ENCODE measurements at regions not wholly inside any gene's neighbourhood (a gene's known extent, or its start where the extent isn't known, plus 50 kb on each side); places are given as distances from the start of the nearest gene placed in this dataset.
A peak's percentile ranks its signal among the peaks of the same experiment; 100 is the strongest.

DNA sequence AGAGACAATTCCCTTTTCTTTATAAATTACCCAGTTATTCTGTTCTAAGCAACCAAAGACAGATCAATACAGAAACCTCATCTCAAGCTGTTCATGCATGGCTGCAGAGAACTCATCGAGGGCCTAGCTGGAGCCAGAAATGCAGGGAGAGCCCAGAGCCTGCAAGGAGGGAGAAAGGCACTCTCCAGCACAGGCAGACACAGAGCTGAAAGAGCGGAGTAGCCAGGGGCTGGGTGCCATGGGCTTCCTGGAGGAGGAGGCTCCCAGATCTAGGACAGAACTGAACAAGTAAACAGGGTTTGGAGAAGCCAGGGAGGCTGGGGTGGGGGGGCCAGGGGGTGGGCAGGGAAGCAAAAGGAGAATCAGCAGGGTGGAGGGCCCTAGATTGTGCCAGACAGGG is 144.2 kb upstream of the ZNF507 start:
- no peak overlapping the region for H4K5ac ChIP-seq (ENCODE audit: insufficient read length, low read depth, low read length)
- no peak overlapping the region for H3K4me3 ChIP-seq (ENCODE audit: extremely low read depth in 1 of 4, insufficient read depth in 2 of 4, low read depth in 3 of 4, low read length in 4 of 4)
- no peak overlapping the region for H4K8ac ChIP-seq (ENCODE audit: extremely low read depth, insufficient read depth, low read length)
- H4K91ac ChIP-seq (replicated peaks; ENCODE audit: insufficient read length, low read length) = no peak overlapping the region
- FAIRE-seq (no peak), DNase-seq (ENCODE audit: low read depth in 1 of 2, low spot score in 2 of 2) (peak in 1 of 2 experiments; percentile 31)
- POLR2A ChIA-PET (ENCODE audit: partially characterized antibody) = no interaction called here
- no peak overlapping the region for H3K23ac ChIP-seq (ENCODE audit: insufficient read length)
- H3K9me3 ChIP-seq (ENCODE audit: insufficient read depth in 2 of 2, low read depth in 1 of 2, low read length in 1 of 2) = no peaks in the 10 kb centered on the region
- H3K36me3 ChIP-seq (ENCODE audit: control insufficient read depth in 2 of 4, insufficient read depth in 4 of 4, low read length in 3 of 4) = no peaks in the 10 kb centered on the region
- H3K9ac ChIP-seq (replicated peaks in 1 of 4; ENCODE audit: extremely low read depth in 1 of 4, low read depth in 3 of 4, low read length in 3 of 4) = no peak overlapping the region
- no peak overlapping the region for H3K56ac ChIP-seq (replicated peaks; ENCODE audit: insufficient read length, low read depth, low read length)
- no peaks in the 10 kb centered on the region for H4K20me1 ChIP-seq (replicated peaks in 1 of 2; ENCODE audit: control insufficient read depth in 1 of 2, insufficient read depth in 2 of 2, low read length in 2 of 2)
- H3K27ac ChIP-seq (ENCODE audit: low read depth, low read length) = no peak overlapping the region
- no peak overlapping the region for H2AFZ ChIP-seq (ENCODE audit: low read length)
- CTCF ChIA-PET (ENCODE audit: partially characterized antibody) = interaction anchor here (1.2 kb wide), 1 partner anchor 23 kb away, joined by 4 read pairs; no protein-coding TSS in a partner anchor
- H2BK5ac ChIP-seq (ENCODE audit: low read depth, low read length) = no peak overlapping the region
- no peaks in the 10 kb centered on the region for H3K23me2 ChIP-seq (ENCODE audit: low read depth, low read length)
- H3K79me2 ChIP-seq (ENCODE audit: control insufficient read depth in 1 of 2, insufficient read depth in 2 of 2, low read length in 2 of 2) = no peaks in the 10 kb centered on the region
- no peaks in the 10 kb centered on the region for H3K4me1 ChIP-seq (replicated peaks in 1 of 4; ENCODE audit: control insufficient read depth in 3 of 4, insufficient read depth in 4 of 4, low read length in 3 of 4)
- no peak overlapping the region for H3K4me2 ChIP-seq (ENCODE audit: insufficient read depth in 1 of 2, low read depth in 2 of 2, low read length in 2 of 2)
- no peak for TF ChIP-seq CBX8 (IDR thresholded peaks at IDR 0.05; ENCODE audit: borderline replicate concordance, low read depth, low read length)
- no peak for TF ChIP-seq RXRA (IDR thresholded peaks at IDR 0.05; ENCODE audit: insufficient read depth, low read depth, low read length)
- TF ChIP-seq MAFK (IDR thresholded peaks at IDR 0.05; ENCODE audit: low read depth, low read length) = no peak
- TF ChIP-seq, protein P1, sequence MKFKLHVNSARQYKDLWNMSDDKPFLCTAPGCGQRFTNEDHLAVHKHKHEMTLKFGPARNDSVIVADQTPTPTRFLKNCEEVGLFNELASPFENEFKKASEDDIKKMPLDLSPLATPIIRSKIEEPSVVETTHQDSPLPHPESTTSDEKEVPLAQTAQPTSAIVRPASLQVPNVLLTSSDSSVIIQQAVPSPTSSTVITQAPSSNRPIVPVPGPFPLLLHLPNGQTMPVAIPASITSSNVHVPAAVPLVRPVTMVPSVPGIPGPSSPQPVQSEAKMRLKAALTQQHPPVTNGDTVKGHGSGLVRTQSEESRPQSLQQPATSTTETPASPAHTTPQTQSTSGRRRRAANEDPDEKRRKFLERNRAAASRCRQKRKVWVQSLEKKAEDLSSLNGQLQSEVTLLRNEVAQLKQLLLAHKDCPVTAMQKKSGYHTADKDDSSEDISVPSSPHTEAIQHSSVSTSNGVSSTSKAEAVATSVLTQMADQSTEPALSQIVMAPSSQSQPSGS (IDR thresholded peaks at IDR 0.05; ENCODE audit: low read length) = no peak
- TF ChIP-seq CBX5 (IDR thresholded peaks at IDR 0.05; ENCODE audit: low read depth, low read length) = no peak
- TF ChIP-seq, protein P2, sequence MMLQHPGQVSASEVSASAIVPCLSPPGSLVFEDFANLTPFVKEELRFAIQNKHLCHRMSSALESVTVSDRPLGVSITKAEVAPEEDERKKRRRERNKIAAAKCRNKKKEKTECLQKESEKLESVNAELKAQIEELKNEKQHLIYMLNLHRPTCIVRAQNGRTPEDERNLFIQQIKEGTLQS (IDR thresholded peaks at IDR 0.05; ENCODE audit: insufficient read depth, low read depth, low read length) = no peak
- no peak for TF ChIP-seq BRCA1 (IDR thresholded peaks at IDR 0.05; ENCODE audit: low read depth, low read length)
- no peak for TF ChIP-seq CHD2 (IDR thresholded peaks at IDR 0.05; ENCODE audit: low read length)
- no peak for TF ChIP-seq SP1 (IDR thresholded peaks at IDR 0.05; ENCODE audit: low read depth, low read length)
- no peaks in the 10 kb centered on the region for H3K27me3 ChIP-seq (replicated peaks in 1 of 4; ENCODE audit: control insufficient read depth in 3 of 4, extremely low read depth in 1 of 4, insufficient read depth in 3 of 4, low read length in 3 of 4)
- H3K14ac ChIP-seq (ENCODE audit: insufficient read length) = no peak overlapping the region
- H3K79me1 ChIP-seq (ENCODE audit: low read depth, low read length) = no peaks in the 10 kb centered on the region
- H2BK15ac ChIP-seq (ENCODE audit: low read length) = no peak overlapping the region
- H3K18ac ChIP-seq (ENCODE audit: extremely low read depth, low read length) = no peak overlapping the region
- H2BK120ac ChIP-seq (replicated peaks; ENCODE audit: low read depth, low read length) = no peak overlapping the region
- H3K4ac ChIP-seq (replicated peaks; ENCODE audit: insufficient read length, low read depth, low read length) = no peak overlapping the region
- H2BK20ac ChIP-seq (ENCODE audit: low read length) = no peak overlapping the region
- no peak overlapping the region for H2AK5ac ChIP-seq (ENCODE audit: low read depth, low read length)
- WGBS, 2 experiments (ENCODE audit: extremely low coverage in 1 of 2, insufficient coverage in 1 of 2, insufficient read length in 1 of 2, insufficient replicate concordance in 2 of 2, low coverage in 1 of 2, low lambda C conversion rate in 2 of 2, missing lambda C conversion rate in 1 of 2) = 100% methylated on average over 1 of the region's 2 CpGs; no CpG with 5 or more reads in 1 of the 2 experiments
- H2BK12ac ChIP-seq (ENCODE audit: low read depth, low read length) = no peak overlapping the region
